Caki2 (cell line): ENCODE measurements at regions not wholly inside any gene's neighbourhood (a gene's known extent, or its start where the extent isn't known, plus 50 kb on each side); places are given as distances from the start of the nearest gene placed in this dataset.
A peak's percentile ranks its signal among the peaks of the same experiment; 100 is the strongest.
"Not testable (repeated sequence)": the region's sequence is repeated elsewhere in the genome, so short reads cannot be mapped to it uniquely, and the experiment has no call there.

Source experiments
- DNase-seq: peaks from one replicate; pipeline ENCODE4 v3.0.0-alpha.2; 2015; ENCODE audit warnings: low read depth
- in situ Hi-C: cut with HindIII; loops from 2 replicates; pipeline ENCODE4 v1.10.0; 2016; ENCODE audit warnings: low sequenced_read_pairs, low pct_unique_long_range_greater_than_20kb, mixed read lengths

DNA sequence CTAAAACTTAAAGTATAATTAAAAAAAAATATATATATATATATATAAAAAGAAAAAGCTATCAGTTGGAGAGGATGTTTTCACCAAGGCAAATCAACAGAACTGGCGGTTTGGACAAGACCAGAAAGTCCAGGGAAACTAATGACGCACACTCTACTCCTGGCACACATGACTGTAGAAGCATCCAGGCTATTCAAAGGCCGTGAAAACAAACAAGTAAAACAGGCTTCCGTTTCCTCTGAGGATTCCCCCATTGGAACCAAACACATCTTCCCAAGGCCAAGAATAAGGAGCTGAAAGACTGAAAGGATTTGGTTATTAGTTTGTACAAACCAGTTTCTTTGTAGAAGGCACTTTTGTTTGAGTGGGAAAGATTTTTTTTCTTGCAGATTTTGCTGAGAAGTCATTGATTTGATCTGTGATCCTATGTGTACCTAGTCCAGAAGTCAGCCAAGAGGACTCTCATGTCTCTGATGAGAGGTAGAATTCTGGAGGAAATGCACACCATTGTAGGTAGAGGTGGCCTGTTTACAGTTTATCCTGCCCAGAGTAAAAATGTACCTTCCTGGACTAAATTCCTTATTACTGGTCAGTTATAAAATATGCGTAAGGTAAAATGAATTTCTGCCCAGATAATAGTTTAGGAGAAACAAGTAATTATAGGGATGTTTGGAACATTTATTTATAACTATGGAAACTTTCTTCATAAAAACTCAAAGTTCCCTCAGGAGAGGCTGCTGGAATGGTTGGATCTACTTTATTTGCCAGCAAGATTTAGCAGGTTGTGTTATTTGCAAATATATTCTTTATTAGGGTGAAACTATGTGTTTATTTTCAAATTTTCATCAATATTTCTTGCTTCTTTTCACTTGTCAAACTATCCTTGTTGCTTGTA is 66.5 kb downstream of the DMP1 start:
- in situ Hi-C loops, result no loop called here

GRCh38 chr4:87717276-87718031 is 67.4 kb downstream of the DMP1 start:
- in situ Hi-C loops, result no loop called here
- no peak for DNase-seq

More for the DNA sequence above, 66.5 kb downstream of the DMP1 start:
- no peak for DNase-seq

DNA sequence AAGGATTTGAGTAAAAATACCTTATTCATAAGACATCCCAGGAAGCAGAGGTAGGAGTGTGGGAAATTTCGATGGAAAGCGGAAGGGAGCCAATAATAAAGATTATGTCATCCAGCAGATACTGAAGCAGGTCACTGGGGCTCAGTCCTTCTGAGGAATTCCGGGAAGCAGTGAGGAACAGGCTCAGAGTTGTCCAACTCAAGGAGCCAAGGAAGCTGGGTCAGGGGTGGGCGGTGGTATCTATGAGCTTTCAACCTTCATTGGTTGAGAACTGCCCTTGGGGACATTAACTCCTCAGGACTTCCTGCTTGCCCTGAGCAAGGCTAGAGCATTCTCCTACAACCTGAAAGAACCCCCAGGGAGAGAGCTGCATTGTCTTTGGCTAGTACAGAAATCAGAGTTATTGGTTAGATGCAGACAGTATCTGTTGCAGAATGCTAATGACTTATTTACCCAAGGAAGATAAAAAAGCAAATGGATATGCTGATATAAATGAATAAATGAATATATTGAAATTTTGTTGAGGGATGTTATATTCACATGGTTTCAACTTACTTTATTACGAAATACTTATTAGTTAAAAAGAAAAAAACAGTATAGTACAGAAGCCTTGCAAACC is 68.2 kb downstream of the DMP1 start:
- DNase-seq, result no peak
- in situ Hi-C loops, result no loop called here

DNA sequence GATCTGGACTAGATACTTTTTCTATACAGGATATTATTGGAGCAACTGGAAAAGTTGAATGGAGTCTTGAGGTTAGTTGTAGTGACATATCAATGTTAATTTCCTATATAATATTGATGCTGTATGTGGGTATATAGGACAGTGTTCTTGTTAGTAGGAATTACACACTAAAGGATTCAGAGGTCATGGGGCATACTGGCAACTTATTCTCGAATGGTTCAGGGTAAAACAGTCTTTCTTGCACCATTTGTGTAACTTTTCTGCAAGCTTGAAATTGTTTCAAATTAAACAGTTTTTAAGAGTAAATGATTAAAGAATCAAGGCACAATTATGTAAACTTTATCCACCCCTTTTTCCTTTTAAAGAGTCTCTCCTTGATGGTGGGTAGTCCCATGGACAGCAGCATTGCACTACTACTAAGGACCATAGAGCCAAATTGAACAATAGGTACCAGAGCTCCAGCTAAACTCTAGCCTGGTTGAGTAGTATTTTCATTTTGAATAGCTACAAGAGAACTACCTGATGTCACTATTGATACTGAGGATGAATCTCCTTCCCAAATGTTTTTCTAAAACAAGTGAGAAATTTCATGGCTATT is 70.1 kb downstream of the DMP1 start:
- no peak for DNase-seq
- in situ Hi-C loops, result no loop called here

DNA sequence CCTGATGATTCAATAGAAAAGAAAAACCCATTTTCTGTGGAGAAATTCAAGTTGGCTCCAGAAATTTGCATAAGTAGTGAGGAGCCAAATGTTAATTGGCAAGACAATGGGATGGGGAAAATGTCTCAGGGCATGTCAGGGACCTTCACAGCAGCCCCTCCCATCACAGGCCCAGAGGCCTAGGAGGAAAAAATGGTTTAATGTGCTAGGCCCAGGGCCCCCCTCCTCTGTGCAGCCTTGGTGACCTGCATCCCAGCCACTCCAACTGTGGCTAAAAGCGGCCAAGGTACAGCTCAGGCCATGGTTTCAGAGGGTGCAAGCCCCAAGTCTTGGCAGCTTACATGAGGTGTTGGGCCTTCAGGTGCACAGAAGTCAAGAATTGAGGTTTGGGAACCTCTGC is 74.1 kb upstream of the IBSP start:
- in situ Hi-C loops, DNase-seq: not testable (repeated sequence)

GRCh38 chr4:87732033-87732765 is 67.2 kb upstream of the IBSP start:
- in situ Hi-C loops, result no loop called here
- no peak for DNase-seq

DNA sequence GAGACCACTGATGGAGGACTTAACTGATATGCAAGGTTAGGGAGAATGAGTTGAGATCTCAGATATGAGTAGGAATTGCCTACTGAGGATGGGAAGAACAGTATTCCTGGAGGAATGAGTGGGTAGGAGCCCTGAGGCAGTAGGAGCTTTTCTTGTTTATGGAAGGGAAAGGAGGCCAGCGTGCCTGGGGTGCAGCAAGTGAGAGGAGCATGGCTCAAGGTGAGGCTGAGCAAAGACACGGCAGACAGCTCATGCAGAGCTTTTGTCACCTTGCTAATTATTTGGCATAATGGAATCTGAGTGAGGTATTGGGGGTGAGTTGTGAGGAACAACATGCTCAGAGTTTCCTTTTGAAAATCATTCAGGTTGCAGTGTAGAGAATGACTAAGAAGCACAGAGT is 65.3 kb upstream of the IBSP start:
- DNase-seq, result no peak
- in situ Hi-C loops, result no loop called here

- in situ Hi-C loops, result no loop called here
- DNase-seq, result peak; percentile 43
Measured at GRCh38 chr4:87734936-87735335, 64.4 kb upstream of the IBSP start.

GRCh38 chr4:87738483-87738882 is 60.9 kb upstream of the IBSP start:
- no peak for DNase-seq
- in situ Hi-C loops, result no loop called here

- in situ Hi-C loops, result no loop called here
- no peak for DNase-seq
Measured at GRCh38 chr4:87739494-87739893, 59.9 kb upstream of the IBSP start.

- in situ Hi-C loops, result no loop called here
- no peak for DNase-seq
Measured at GRCh38 chr4:87745064-87745807, 54.1 kb upstream of the IBSP start.

DNA sequence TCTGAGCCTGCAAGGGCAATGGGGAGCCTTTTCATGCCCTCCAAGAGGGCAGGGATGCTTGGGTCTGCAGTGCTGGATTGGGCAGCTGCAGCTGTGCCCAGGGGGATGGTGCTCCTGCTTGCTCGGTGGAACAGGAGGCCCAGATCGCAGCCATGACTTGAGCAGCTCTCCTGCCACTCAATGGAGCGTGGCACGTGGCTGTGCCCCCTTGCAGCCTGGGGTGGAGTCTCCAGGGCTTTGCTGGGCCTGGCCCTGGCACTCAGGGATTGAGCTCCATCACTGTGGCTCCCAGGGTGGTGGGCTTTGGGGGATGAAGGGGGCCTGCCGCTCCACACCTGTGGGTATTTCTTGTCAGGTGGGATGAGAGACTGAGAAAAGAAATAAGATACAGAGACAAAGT is 53.4 kb upstream of the IBSP start:
- in situ Hi-C loops, result no loop called here
- DNase-seq, result no peak
